K562 (cell line): ENCODE measurements at regions not wholly inside any gene's neighbourhood (a gene's known extent, or its start where the extent isn't known, plus 50 kb on each side); places are given as distances from the start of the nearest gene placed in this dataset.

Experiments
- ATF4 ChIP-seq: fragments of 450-650 bp; formaldehyde crosslinking; IDR thresholded peaks from 2 replicates; pipeline ENCODE4 v1.4.0; 2022; ENCODE audit warnings: mild to moderate bottlenecking, moderate library complexity
- RAD21 ChIP-seq, 2 experiments: fragments of 250-450 bp in 1 of 2; fragments of 450-650 bp in 1 of 2; sonication (Bioruptor Pico) in 1 of 2; formaldehyde crosslinking in 1 of 2; IDR thresholded peaks in 1 of 2; conservative IDR thresholded peaks in 1 of 2; 2 replicates each; pipeline versions ENCODE4 v1.4.0 to v1.8.0; 2020 to 2022; ENCODE audit warnings: mild to moderate bottlenecking in 2 of 2, moderate library complexity in 1 of 2
- SP1 ChIP-seq: sonication (generic); formaldehyde crosslinking; IDR thresholded peaks from 2 replicates; pipeline ENCODE4 v1.8.1; 2022; ENCODE audit warnings: mild to moderate bottlenecking, missing genetic modification reagents
- ZNF263 ChIP-seq: sonication (generic); formaldehyde crosslinking; IDR thresholded peaks from 2 replicates; pipeline ENCODE4 v1.8.0; 2022; ENCODE audit warnings: mild to moderate bottlenecking, missing genetic modification reagents, borderline replicate concordance

DNA sequence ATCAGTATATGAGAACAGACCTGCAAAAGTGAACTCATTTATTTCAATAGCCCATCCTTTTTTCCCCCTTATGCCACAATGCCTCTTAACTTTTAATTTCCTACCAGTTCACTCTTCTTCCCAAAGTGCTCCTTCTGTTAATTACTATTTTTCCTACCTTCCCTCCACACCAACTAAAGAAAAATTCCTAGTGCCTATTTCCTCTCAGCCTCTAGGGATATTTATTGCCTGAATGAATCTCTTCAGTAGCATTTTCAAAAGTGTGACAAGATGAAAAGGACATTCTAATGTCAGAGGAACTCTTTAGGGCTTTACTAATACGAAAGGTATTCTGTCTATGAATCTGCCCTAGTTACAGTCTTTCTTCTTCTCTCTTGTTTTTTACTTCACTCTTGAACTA is 181.1 kb upstream of the SPRY1 start:
- TF ChIP-seq SP1 (CRISPR knock-in tag), result no peak
- no peak for TF ChIP-seq RAD21 (CRISPR knock-in tag; conservative IDR thresholded peaks at IDR 0.05 in 1 of 2, IDR thresholded peaks at IDR 0.05 in 1 of 2)
- TF ChIP-seq ZNF263 (CRISPR knock-in tag), result no peak
- no peak for TF ChIP-seq ATF4
